ENCODE measurements at regions not wholly inside any gene's neighbourhood (a gene's known extent, or its start where the extent isn't known, plus 50 kb on each side); places are given as distances from the start of the nearest gene placed in this dataset.

GRCh38 chr19:31502536-31503170 is 153.4 kb upstream of the TSHZ3 start:
- DNase-seq = no peak

- DNase-seq = no peak
These were observed 154.0 kb upstream of the TSHZ3 start for GRCh38 chr19:31503211-31503610.

- no peak for DNase-seq
These were observed 155.0 kb upstream of the TSHZ3 start for GRCh38 chr19:31504221-31504620.

GRCh38 chr19:31505596-31505910 is 156.3 kb upstream of the TSHZ3 start:
- no peak for DNase-seq

- no peak for DNase-seq
These were observed 156.9 kb upstream of the TSHZ3 start for GRCh38 chr19:31506102-31506501.

- DNase-seq = no peak
These were observed 161.4 kb upstream of the TSHZ3 start for GRCh38 chr19:31510635-31511034.

GRCh38 chr19:31511098-31511497 is 161.9 kb upstream of the TSHZ3 start:
- no peak for DNase-seq

- DNase-seq = no peak
These were observed 162.5 kb upstream of the TSHZ3 start for GRCh38 chr19:31511696-31512095.

- no peak for DNase-seq
These were observed 163.1 kb upstream of the TSHZ3 start for GRCh38 chr19:31512181-31512970.

GRCh38 chr19:31513841-31514240 is 164.6 kb upstream of the TSHZ3 start:
- DNase-seq = no peak

GRCh38 chr19:31515931-31516330 is 166.7 kb upstream of the TSHZ3 start:
- no peak for DNase-seq

- no peak for DNase-seq
These were observed 167.5 kb upstream of the TSHZ3 start for GRCh38 chr19:31516756-31517155.

- no peak for DNase-seq
These were observed 168.3 kb upstream of the TSHZ3 start for GRCh38 chr19:31517224-31518180.

- DNase-seq = no peak
These were observed 169.2 kb upstream of the TSHZ3 start for GRCh38 chr19:31518216-31519020.

- DNase-seq = no peak
These were observed 170.0 kb upstream of the TSHZ3 start for GRCh38 chr19:31519256-31519655.

GRCh38 chr19:31519908-31520307 is 170.7 kb upstream of the TSHZ3 start:
- DNase-seq = no peak

- no peak for DNase-seq
These were observed 171.4 kb upstream of the TSHZ3 start for GRCh38 chr19:31520633-31521032.

GRCh38 chr19:31525610-31526147 is 176.4 kb upstream of the TSHZ3 start:
- DNase-seq = no peak

GRCh38 chr19:31527443-31527842 is 178.2 kb upstream of the TSHZ3 start:
- no peak for DNase-seq

- DNase-seq = no peak
These were observed 179.0 kb upstream of the TSHZ3 start for GRCh38 chr19:31528261-31528660.

- no peak for DNase-seq
These were observed 179.9 kb upstream of the TSHZ3 start for GRCh38 chr19:31529121-31529520.

- DNase-seq = no peak
These were observed 181.5 kb upstream of the TSHZ3 start for GRCh38 chr19:31530781-31531180.

All from bone marrow (tissue), 2 donors.